ENCODE measurements at regions not wholly inside any gene's neighbourhood (a gene's known extent, or its start where the extent isn't known, plus 50 kb on each side); places are given as distances from the start of the nearest gene placed in this dataset.

GRCh38 chr3:171956181-171956683 is 83.1 kb upstream of the FNDC3B start:
- TF ChIP-seq SIN3A (IDR thresholded peaks at IDR 0.05; ENCODE audit: borderline replicate concordance, insufficient read depth, low read length) = no peak
- no peak for TF ChIP-seq POLR2AphosphoS5 (IDR thresholded peaks at IDR 0.05; ENCODE audit: low read depth, low read length)
- TF ChIP-seq FOXP2 (optimal IDR thresholded peaks at IDR 0.05; ENCODE audit: borderline replicate concordance, extremely low read depth, extremely low read length, insufficient read depth) = no peak
- TF ChIP-seq TAF1 (IDR thresholded peaks at IDR 0.05; ENCODE audit: borderline replicate concordance, insufficient read depth, low read length) = no peak
- TF ChIP-seq REST (IDR thresholded peaks at IDR 0.05; ENCODE audit: insufficient read depth in 1 of 2, low read depth in 2 of 2, low read length in 2 of 2) = no peak

- TF ChIP-seq FOXP2 (optimal IDR thresholded peaks at IDR 0.05; ENCODE audit: borderline replicate concordance, extremely low read depth, extremely low read length, insufficient read depth) (no peak), POLR2AphosphoS5 (IDR thresholded peaks at IDR 0.05; ENCODE audit: low read depth, low read length) (no peak), REST (IDR thresholded peaks at IDR 0.05; ENCODE audit: insufficient read depth in 1 of 2, low read depth in 2 of 2, low read length in 2 of 2) (no peak), SIN3A (IDR thresholded peaks at IDR 0.05; ENCODE audit: borderline replicate concordance, insufficient read depth, low read length) (no peak), TAF1 (IDR thresholded peaks at IDR 0.05; ENCODE audit: borderline replicate concordance, insufficient read depth, low read length) (no peak)
Observed at GRCh38 chr3:171956705-171957104, 82.7 kb upstream of the FNDC3B start.

GRCh38 chr3:171959532-171960089 is 79.8 kb upstream of the FNDC3B start:
- TF ChIP-seq REST (IDR thresholded peaks at IDR 0.05; ENCODE audit: insufficient read depth in 1 of 2, low read depth in 2 of 2, low read length in 2 of 2) (no peak), POLR2AphosphoS5 (IDR thresholded peaks at IDR 0.05; ENCODE audit: low read depth, low read length) (no peak), FOXP2 (optimal IDR thresholded peaks at IDR 0.05; ENCODE audit: borderline replicate concordance, extremely low read depth, extremely low read length, insufficient read depth) (no peak), SIN3A (IDR thresholded peaks at IDR 0.05; ENCODE audit: borderline replicate concordance, insufficient read depth, low read length) (no peak), TAF1 (IDR thresholded peaks at IDR 0.05; ENCODE audit: borderline replicate concordance, insufficient read depth, low read length) (no peak)

GRCh38 chr3:171960159-171960558 is 79.2 kb upstream of the FNDC3B start:
- no peak for TF ChIP-seq FOXP2 (optimal IDR thresholded peaks at IDR 0.05; ENCODE audit: borderline replicate concordance, extremely low read depth, extremely low read length, insufficient read depth)
- TF ChIP-seq SIN3A (IDR thresholded peaks at IDR 0.05; ENCODE audit: borderline replicate concordance, insufficient read depth, low read length) = no peak
- no peak for TF ChIP-seq REST (IDR thresholded peaks at IDR 0.05; ENCODE audit: insufficient read depth in 1 of 2, low read depth in 2 of 2, low read length in 2 of 2)

Data from PFSK-1 (cell line).